CD14-positive monocyte (primary cell): ENCODE measurements at regions not wholly inside any gene's neighbourhood (a gene's known extent, or its start where the extent isn't known, plus 50 kb on each side); places are given as distances from the start of the nearest gene placed in this dataset.

Source experiments
- DNase-seq, 3 donors: peaks; one replicate each; pipeline ENCODE4 v3.0.0-alpha.2; 2011 to 2022
- H2AFZ ChIP-seq: 2 replicates; pipeline ENCODE4 v1.6.0; 2012; ENCODE audit warnings: mild to moderate bottlenecking, low read depth, low read length, inconsistent platforms; ENCODE audit not compliant: insufficient read depth, poor library complexity, severe bottlenecking
- H3K27ac ChIP-seq, 2 donors: 1 replicate in 1 of 2; 2 replicates in 1 of 2; pipeline ENCODE4 v1.5.1; 2012 to 2013; ENCODE audit warnings: low read length in 2 of 2, control low read depth in 1 of 2, inconsistent platforms in 1 of 2, low read depth in 1 of 2, mild to moderate bottlenecking in 1 of 2
- H3K27me3 ChIP-seq, 2 donors: one replicate each; pipeline versions ENCODE4 v1.6.0 to v1.6.1; 2011 to 2013; ENCODE audit warnings: low read length in 2 of 2; ENCODE audit not compliant: control insufficient read depth in 2 of 2, insufficient read depth in 2 of 2
- H3K36me3 ChIP-seq, 2 donors: replicated peaks in 1 of 2; 1 replicate in 1 of 2; 2 replicates in 1 of 2; pipeline versions ENCODE4 v1.5.1 to v1.6.1; 2012 to 2013; ENCODE audit warnings: low read length in 2 of 2, control low read depth in 1 of 2, inconsistent platforms in 1 of 2, mild to moderate bottlenecking in 1 of 2; ENCODE audit not compliant: insufficient read depth in 2 of 2, control insufficient read depth in 1 of 2
- H3K4me1 ChIP-seq, 2 donors: 1 replicate in 1 of 2; 2 replicates in 1 of 2; pipeline versions ENCODE4 v1.5.1 to v1.6.1; 2012 to 2013; ENCODE audit warnings: low read length in 2 of 2, control low read depth in 1 of 2, inconsistent platforms in 1 of 2, mild to moderate bottlenecking in 1 of 2, moderate library complexity in 1 of 2; ENCODE audit not compliant: insufficient read depth in 2 of 2, control insufficient read depth in 1 of 2
- H3K4me2 ChIP-seq: replicated peaks from 2 replicates; pipeline ENCODE3; 2012; ENCODE audit warnings: low read length, moderate library complexity, mild to moderate bottlenecking; ENCODE audit not compliant: poor library complexity, severe bottlenecking; ENCODE audit errors: extremely low read depth
- H3K4me3 ChIP-seq, 3 experiments: fragments of 200-600 bp in 1 of 3; sonication (generic) in 1 of 3; replicated peaks in 1 of 3; 1 replicate in 2 of 3; 2 replicates in 1 of 3; pipeline ENCODE4 v1.5.1; 2011 to 2013; ENCODE audit warnings: low read length in 3 of 3, mild to moderate bottlenecking in 3 of 3, control low read depth in 2 of 3, low read depth in 2 of 3, inconsistent platforms in 1 of 3, moderate library complexity in 1 of 3
- H3K79me2 ChIP-seq: 2 replicates; pipeline ENCODE4 v1.6.0; 2012; ENCODE audit warnings: mild to moderate bottlenecking, control low read depth, inconsistent platforms, low read length, moderate library complexity; ENCODE audit not compliant: insufficient read depth
- H3K9ac ChIP-seq: 2 replicates; pipeline ENCODE4 v1.6.0; 2017; ENCODE audit warnings: low read length, mild to moderate bottlenecking; ENCODE audit not compliant: insufficient read depth, poor library complexity, severe bottlenecking
- H3K9me3 ChIP-seq, 2 donors: replicated peaks in 1 of 2; 1 replicate in 1 of 2; 2 replicates in 1 of 2; pipeline versions ENCODE4 v1.5.1 to v1.6.1; 2012 to 2013; ENCODE audit warnings: low read length in 2 of 2, control low read depth in 1 of 2; ENCODE audit not compliant: control insufficient read depth in 1 of 2, insufficient read depth in 1 of 2
- H4K20me1 ChIP-seq: 2 replicates; pipeline ENCODE4 v1.6.0; 2012; ENCODE audit warnings: mild to moderate bottlenecking, low read length, control low read depth, moderate library complexity; ENCODE audit not compliant: insufficient read depth
- H3K27ac Mint-ChIP-seq, 7 donors: one replicate each; pipeline ENCODE4 v1.8.0; 2020; ENCODE audit warnings: mild to moderate bottlenecking in 7 of 7, mixed read lengths in 7 of 7, moderate library complexity in 6 of 7, inconsistent platforms in 2 of 7
- H3K27me3 Mint-ChIP-seq, 3 donors: one replicate each; pipeline ENCODE4 v1.8.0; 2021 to 2022; ENCODE audit warnings: low read depth in 3 of 3, mild to moderate bottlenecking in 3 of 3, mixed read lengths in 3 of 3, moderate library complexity in 3 of 3, inconsistent platforms in 1 of 3
- H3K36me3 Mint-ChIP-seq, 2 donors: one replicate each; pipeline ENCODE4 v1.8.0; 2020; ENCODE audit warnings: mixed read lengths in 2 of 2, inconsistent platforms in 1 of 2, mild to moderate bottlenecking in 1 of 2
- H3K4me1 Mint-ChIP-seq: one replicate; pipeline ENCODE4 v1.8.0; 2020; ENCODE audit warnings: mild to moderate bottlenecking, mixed read lengths
- H3K4me3 Mint-ChIP-seq, 2 donors: one replicate each; pipeline ENCODE4 v1.8.0; 2020; ENCODE audit warnings: mild to moderate bottlenecking in 2 of 2, mixed read lengths in 2 of 2, moderate library complexity in 1 of 2
- H3K9me3 Mint-ChIP-seq, 7 donors: one replicate each; pipeline ENCODE4 v1.8.0; 2020 to 2022; ENCODE audit warnings: mixed read lengths in 7 of 7, mild to moderate bottlenecking in 6 of 7, moderate library complexity in 6 of 7, inconsistent platforms in 2 of 7
- WGBS: methylation state at CpG from one replicate; pipeline ENCODE4 v1.1.5; 2013; ENCODE audit warnings: missing lambda C conversion rate; ENCODE audit not compliant: insufficient coverage; 5-methylcytosine and 5-hydroxymethylcytosine counted together
- intact Hi-C, 2 donors: fragments of 100-400 bp; cut with micrococcal nuclease; formaldehyde crosslinking; loops; one replicate each; pipeline versions ENCODE4 v1.15.0 to v1.15.1; 2023
- TF ChIP-seq, protein P1 (sequence below): fragments of 200-600 bp; IDR thresholded peaks from one replicate; pipeline ENCODE4 v1.8.0; 2022; ENCODE audit warnings: antibody characterized with exemption, mild to moderate bottlenecking

DNA sequence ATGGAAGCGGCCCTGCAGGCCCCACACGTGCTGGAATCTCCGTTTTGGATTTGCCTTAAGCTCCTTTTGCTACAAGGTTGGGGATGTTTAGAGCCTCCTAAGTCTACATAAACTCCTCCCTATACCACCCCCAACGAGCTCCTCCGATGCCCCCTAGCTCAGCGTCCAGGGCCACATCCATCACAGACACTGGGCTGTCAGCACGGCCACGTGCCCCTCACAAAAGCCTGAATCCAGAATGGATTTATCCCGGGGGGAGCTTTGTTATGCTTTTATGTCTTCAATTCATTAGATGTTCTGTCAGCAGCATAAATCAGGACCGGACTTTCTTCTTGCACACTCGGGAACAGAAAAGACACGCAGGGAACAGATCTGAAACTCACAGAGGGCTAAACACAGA is 52.6 kb upstream of the CD82 start:
- Mint-ChIP-seq H3K36me3 (no peaks in the 10 kb centered on the region), H3K27ac (no peak overlapping the region), H3K9me3 (peaks cover 0 to 2% (median 0%) of the 10 kb centered on the region in 7 donors), H3K27me3 (peaks cover 3 to 13% (median 11%) of the 10 kb centered on the region in 3 donors), H3K4me3 (no peak overlapping the region), H3K4me1 (no peaks in the 10 kb centered on the region)
- intact Hi-C loops = no loop called here
- Histone ChIP-seq H3K4me2 (no peak overlapping the region), H3K27me3 (no peaks in the 10 kb centered on the region), H3K27ac (no peak overlapping the region), H2AFZ (no peak overlapping the region), H3K9ac (no peak overlapping the region), H3K4me1 (no peaks in the 10 kb centered on the region), H3K36me3 (no peaks in the 10 kb centered on the region), H3K9me3 (no peaks in the 10 kb centered on the region), H4K20me1 (no peaks in the 10 kb centered on the region), H3K4me3 (no peak overlapping the region), H3K79me2 (no peaks in the 10 kb centered on the region)
- 90% methylated on average over 9 of the region's 12 CpGs for WGBS
- TF ChIP-seq, protein P1, sequence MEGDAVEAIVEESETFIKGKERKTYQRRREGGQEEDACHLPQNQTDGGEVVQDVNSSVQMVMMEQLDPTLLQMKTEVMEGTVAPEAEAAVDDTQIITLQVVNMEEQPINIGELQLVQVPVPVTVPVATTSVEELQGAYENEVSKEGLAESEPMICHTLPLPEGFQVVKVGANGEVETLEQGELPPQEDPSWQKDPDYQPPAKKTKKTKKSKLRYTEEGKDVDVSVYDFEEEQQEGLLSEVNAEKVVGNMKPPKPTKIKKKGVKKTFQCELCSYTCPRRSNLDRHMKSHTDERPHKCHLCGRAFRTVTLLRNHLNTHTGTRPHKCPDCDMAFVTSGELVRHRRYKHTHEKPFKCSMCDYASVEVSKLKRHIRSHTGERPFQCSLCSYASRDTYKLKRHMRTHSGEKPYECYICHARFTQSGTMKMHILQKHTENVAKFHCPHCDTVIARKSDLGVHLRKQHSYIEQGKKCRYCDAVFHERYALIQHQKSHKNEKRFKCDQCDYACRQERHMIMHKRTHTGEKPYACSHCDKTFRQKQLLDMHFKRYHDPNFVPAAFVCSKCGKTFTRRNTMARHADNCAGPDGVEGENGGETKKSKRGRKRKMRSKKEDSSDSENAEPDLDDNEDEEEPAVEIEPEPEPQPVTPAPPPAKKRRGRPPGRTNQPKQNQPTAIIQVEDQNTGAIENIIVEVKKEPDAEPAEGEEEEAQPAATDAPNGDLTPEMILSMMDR = no peak
- no peak for DNase-seq

DNA sequence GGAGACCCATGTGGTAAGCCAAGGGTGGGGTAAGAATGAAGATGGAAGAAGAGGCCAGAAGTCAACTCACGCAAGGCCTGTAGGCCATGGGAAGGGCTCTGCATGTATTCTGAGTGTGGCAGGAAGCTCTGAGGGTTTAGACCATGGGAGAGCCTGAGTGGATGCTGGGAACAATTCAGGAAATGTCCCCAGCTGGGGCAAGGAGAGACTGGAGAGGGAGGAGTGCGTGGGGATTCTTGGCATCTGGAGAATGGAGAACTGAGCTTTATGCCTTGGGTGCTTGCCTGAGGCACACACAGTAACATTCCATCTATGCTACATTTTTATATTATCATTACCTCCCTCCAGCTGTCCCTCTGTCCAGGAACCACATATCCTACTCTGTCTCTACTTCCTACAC is 50.4 kb upstream of the CD82 start:
- TF ChIP-seq, protein P1 = no peak
- Histone ChIP-seq H3K4me2 (no peak overlapping the region), H2AFZ (no peak overlapping the region), H3K9ac (no peak overlapping the region), H4K20me1 (no peaks in the 10 kb centered on the region), H3K27me3 (no peaks in the 10 kb centered on the region), H3K27ac (no peak overlapping the region), H3K79me2 (no peaks in the 10 kb centered on the region), H3K4me1 (no peaks in the 10 kb centered on the region), H3K36me3 (no peaks in the 10 kb centered on the region), H3K9me3 (no peaks in the 10 kb centered on the region), H3K4me3 (no peak overlapping the region)
- intact Hi-C loops = no loop called here
- Mint-ChIP-seq H3K4me1 (no peaks in the 10 kb centered on the region), H3K4me3 (no peak overlapping the region), H3K27ac (no peak overlapping the region), H3K9me3 (no peaks in the 10 kb centered on the region), H3K27me3 (peaks cover 0 to 13% (median 11%) of the 10 kb centered on the region in 3 donors), H3K36me3 (no peaks in the 10 kb centered on the region)
- WGBS = 100% methylated on average over 1 of the region's 2 CpGs
- no peak for DNase-seq
